Liver (tissue), 8 donors: ENCODE measurements at regions not wholly inside any gene's neighbourhood (a gene's known extent, or its start where the extent isn't known, plus 50 kb on each side); places are given as distances from the start of the nearest gene placed in this dataset.

Experiments
- DNase-seq: peaks from one replicate; pipeline ENCODE4 v3.0.0-alpha.2; 2017; ENCODE audit warnings: low spot score
- H3K27ac ChIP-seq, 2 donors: one replicate each; pipeline ENCODE4 v1.7.0; 2013; ENCODE audit warnings: inconsistent platforms in 2 of 2, low read length in 2 of 2, control low read depth in 1 of 2, low read depth in 1 of 2, mild to moderate bottlenecking in 1 of 2
- H3K27me3 ChIP-seq, 4 donors: one replicate each; pipeline versions ENCODE4 v1.6.1 to v1.7.0; 2013; ENCODE audit warnings: low read length in 3 of 4, inconsistent platforms in 1 of 4, mild to moderate bottlenecking in 1 of 4, moderate library complexity in 1 of 4; ENCODE audit not compliant: control insufficient read depth in 4 of 4, insufficient read depth in 4 of 4
- H3K36me3 ChIP-seq, 4 donors: one replicate each; pipeline versions ENCODE4 v1.6.1 to v1.7.0; 2013; ENCODE audit warnings: low read length in 3 of 4, mild to moderate bottlenecking in 3 of 4, low read depth in 1 of 4, moderate library complexity in 1 of 4; ENCODE audit not compliant: control insufficient read depth in 4 of 4, insufficient read depth in 3 of 4
- H3K4me1 ChIP-seq, 4 donors: one replicate each; pipeline versions ENCODE4 v1.6.1 to v1.7.0; 2013; ENCODE audit warnings: low read length in 3 of 4, mild to moderate bottlenecking in 3 of 4, moderate library complexity in 1 of 4; ENCODE audit not compliant: control insufficient read depth in 4 of 4, insufficient read depth in 4 of 4
- H3K4me3 ChIP-seq, 3 donors: one replicate each; pipeline versions ENCODE4 v1.6.1 to v1.7.0; 2013; ENCODE audit warnings: low read length in 3 of 3, control low read depth in 1 of 3, low read depth in 1 of 3, mild to moderate bottlenecking in 1 of 3
- H3K9ac ChIP-seq, 2 donors: one replicate each; pipeline ENCODE4 v1.7.0; 2013; ENCODE audit warnings: low read length in 2 of 2, mild to moderate bottlenecking in 2 of 2, moderate library complexity in 2 of 2, control low read depth in 1 of 2, low read depth in 1 of 2
- H3K9me3 ChIP-seq, 4 donors: one replicate each; pipeline versions ENCODE4 v1.6.1 to v1.7.0; 2013; ENCODE audit warnings: low read length in 3 of 4; ENCODE audit not compliant: control insufficient read depth in 4 of 4
- EGR1 ChIP-seq, 2 donors: IDR thresholded peaks; 2 replicates each; pipeline ENCODE4 v1.6.1; 2016 to 2018; ENCODE audit warnings: antibody characterized with exemption in 2 of 2, low read depth in 2 of 2
- FOXA1 ChIP-seq: IDR thresholded peaks from 2 replicates; pipeline ENCODE4 v1.6.1; 2016; ENCODE audit warnings: antibody characterized with exemption
- FOXA2 ChIP-seq: IDR thresholded peaks from 2 replicates; pipeline ENCODE4 v1.6.1; 2016; ENCODE audit warnings: antibody characterized with exemption
- GABPA ChIP-seq, 2 donors: IDR thresholded peaks in 1 of 2; conservative IDR thresholded peaks in 1 of 2; 2 replicates each; pipeline ENCODE4 v1.6.1; 2016; ENCODE audit warnings: antibody characterized with exemption in 2 of 2, mild to moderate bottlenecking in 1 of 2, moderate library complexity in 1 of 2
- HNF4A ChIP-seq, 2 donors: conservative IDR thresholded peaks; 2 replicates each; pipeline ENCODE4 v1.6.1; 2016; ENCODE audit warnings: antibody characterized with exemption in 2 of 2, mild to moderate bottlenecking in 2 of 2
- NR2F2 ChIP-seq: IDR thresholded peaks from 2 replicates; pipeline ENCODE4 v1.6.1; 2016; ENCODE audit warnings: antibody characterized with exemption
- RAD21 ChIP-seq, 2 donors: IDR thresholded peaks; 2 replicates each; pipeline ENCODE4 v1.6.1; 2016; ENCODE audit warnings: antibody characterized with exemption in 2 of 2, mild to moderate bottlenecking in 2 of 2
- RXRA ChIP-seq, 2 donors: IDR thresholded peaks; 2 replicates each; pipeline ENCODE4 v1.6.1; 2017 to 2018; ENCODE audit warnings: antibody characterized with exemption in 2 of 2, mild to moderate bottlenecking in 1 of 2
- SP1 ChIP-seq: IDR thresholded peaks from 2 replicates; pipeline ENCODE4 v1.6.1; 2018; ENCODE audit warnings: antibody characterized with exemption, mild to moderate bottlenecking
- YY1 ChIP-seq: IDR thresholded peaks from 2 replicates; pipeline ENCODE4 v1.6.1; 2016; ENCODE audit warnings: antibody characterized with exemption, mild to moderate bottlenecking
- WGBS: extraction: QIAGEN DNeasy Blood & Tissue Kit; methylation state at CpG from one replicate; pipeline ENCODE4 v1.1.7; 2013; 5-methylcytosine and 5-hydroxymethylcytosine counted together
- TF ChIP-seq, protein P1 (sequence below): IDR thresholded peaks from 2 replicates; pipeline ENCODE4 v1.6.1; 2016; ENCODE audit warnings: antibody characterized with exemption, mild to moderate bottlenecking
- TF ChIP-seq, protein P2 (sequence below): IDR thresholded peaks from 2 replicates; pipeline ENCODE4 v1.6.1; 2016; ENCODE audit warnings: antibody characterized with exemption
- TF ChIP-seq, protein P3 (sequence below): IDR thresholded peaks from 2 replicates; pipeline ENCODE4 v1.6.1; 2016; ENCODE audit warnings: antibody characterized with exemption
- TF ChIP-seq, protein P4 (sequence below): fragments of 150-350 bp; IDR thresholded peaks from 2 replicates; pipeline ENCODE4 v1.5.1; 2017; ENCODE audit warnings: improper control_type of control experiment, low read depth, low read length; ENCODE audit not compliant: missing input control
- TF ChIP-seq, protein P5 (sequence below): IDR thresholded peaks from 2 replicates; pipeline ENCODE4 v1.6.1; 2016; ENCODE audit warnings: antibody characterized with exemption
- donor health status: healthy.
- donor health status: healthy.
- donor health status: healthy.
- donor health status: healthy.
- donor health status: healthy.

DNA sequence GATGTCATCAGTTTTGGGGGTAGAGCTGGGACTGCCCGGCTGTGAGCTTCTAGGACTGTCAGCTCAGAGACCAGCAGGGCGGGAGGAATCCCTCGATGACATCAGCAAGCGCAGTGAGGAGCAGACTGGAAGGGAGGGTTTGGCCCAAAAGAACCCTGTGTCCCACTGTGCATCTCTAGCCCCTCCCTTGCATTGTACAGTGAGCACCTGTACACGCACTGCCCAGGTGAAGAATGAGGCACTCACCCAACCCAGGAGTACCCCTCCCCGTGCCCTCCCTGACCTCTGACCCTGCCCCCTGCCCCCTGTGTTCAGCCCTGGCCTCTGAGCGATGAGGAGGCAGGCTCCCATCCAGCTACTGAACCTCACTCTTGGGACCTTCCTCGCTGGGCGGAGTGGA is 92.9 kb downstream of the HMX1 start:
- Histone ChIP-seq H3K4me1 (no peaks in the 10 kb centered on the region), H3K27ac (no peak overlapping the region), H3K27me3 (no peaks in the 10 kb centered on the region), H3K9ac (no peak overlapping the region), H3K4me3 (no peak overlapping the region), H3K9me3 (no peaks in the 10 kb centered on the region), H3K36me3 (no peaks in the 10 kb centered on the region)
- 59% methylated on average over 9 of the region's 9 CpGs for WGBS
- no peak for TF ChIP-seq GABPA (IDR thresholded peaks at IDR 0.05 in 1 of 2, conservative IDR thresholded peaks at IDR 0.05 in 1 of 2)
- no peak for TF ChIP-seq SP1
- TF ChIP-seq EGR1 (IDR thresholded peaks at IDR 0.05; ENCODE audit: low read depth in 2 of 2), result no peak
- TF ChIP-seq YY1, result no peak
- TF ChIP-seq, protein P1, sequence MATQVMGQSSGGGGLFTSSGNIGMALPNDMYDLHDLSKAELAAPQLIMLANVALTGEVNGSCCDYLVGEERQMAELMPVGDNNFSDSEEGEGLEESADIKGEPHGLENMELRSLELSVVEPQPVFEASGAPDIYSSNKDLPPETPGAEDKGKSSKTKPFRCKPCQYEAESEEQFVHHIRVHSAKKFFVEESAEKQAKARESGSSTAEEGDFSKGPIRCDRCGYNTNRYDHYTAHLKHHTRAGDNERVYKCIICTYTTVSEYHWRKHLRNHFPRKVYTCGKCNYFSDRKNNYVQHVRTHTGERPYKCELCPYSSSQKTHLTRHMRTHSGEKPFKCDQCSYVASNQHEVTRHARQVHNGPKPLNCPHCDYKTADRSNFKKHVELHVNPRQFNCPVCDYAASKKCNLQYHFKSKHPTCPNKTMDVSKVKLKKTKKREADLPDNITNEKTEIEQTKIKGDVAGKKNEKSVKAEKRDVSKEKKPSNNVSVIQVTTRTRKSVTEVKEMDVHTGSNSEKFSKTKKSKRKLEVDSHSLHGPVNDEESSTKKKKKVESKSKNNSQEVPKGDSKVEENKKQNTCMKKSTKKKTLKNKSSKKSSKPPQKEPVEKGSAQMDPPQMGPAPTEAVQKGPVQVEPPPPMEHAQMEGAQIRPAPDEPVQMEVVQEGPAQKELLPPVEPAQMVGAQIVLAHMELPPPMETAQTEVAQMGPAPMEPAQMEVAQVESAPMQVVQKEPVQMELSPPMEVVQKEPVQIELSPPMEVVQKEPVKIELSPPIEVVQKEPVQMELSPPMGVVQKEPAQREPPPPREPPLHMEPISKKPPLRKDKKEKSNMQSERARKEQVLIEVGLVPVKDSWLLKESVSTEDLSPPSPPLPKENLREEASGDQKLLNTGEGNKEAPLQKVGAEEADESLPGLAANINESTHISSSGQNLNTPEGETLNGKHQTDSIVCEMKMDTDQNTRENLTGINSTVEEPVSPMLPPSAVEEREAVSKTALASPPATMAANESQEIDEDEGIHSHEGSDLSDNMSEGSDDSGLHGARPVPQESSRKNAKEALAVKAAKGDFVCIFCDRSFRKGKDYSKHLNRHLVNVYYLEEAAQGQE, result no peak
- TF ChIP-seq, protein P2, sequence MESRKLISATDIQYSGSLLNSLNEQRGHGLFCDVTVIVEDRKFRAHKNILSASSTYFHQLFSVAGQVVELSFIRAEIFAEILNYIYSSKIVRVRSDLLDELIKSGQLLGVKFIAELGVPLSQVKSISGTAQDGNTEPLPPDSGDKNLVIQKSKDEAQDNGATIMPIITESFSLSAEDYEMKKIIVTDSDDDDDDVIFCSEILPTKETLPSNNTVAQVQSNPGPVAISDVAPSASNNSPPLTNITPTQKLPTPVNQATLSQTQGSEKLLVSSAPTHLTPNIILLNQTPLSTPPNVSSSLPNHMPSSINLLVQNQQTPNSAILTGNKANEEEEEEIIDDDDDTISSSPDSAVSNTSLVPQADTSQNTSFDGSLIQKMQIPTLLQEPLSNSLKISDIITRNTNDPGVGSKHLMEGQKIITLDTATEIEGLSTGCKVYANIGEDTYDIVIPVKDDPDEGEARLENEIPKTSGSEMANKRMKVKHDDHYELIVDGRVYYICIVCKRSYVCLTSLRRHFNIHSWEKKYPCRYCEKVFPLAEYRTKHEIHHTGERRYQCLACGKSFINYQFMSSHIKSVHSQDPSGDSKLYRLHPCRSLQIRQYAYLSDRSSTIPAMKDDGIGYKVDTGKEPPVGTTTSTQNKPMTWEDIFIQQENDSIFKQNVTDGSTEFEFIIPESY, result no peak
- TF ChIP-seq, protein P3, sequence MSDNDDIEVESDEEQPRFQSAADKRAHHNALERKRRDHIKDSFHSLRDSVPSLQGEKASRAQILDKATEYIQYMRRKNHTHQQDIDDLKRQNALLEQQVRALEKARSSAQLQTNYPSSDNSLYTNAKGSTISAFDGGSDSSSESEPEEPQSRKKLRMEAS, result no peak
- TF ChIP-seq FOXA2, result no peak
- TF ChIP-seq HNF4A (conservative IDR thresholded peaks at IDR 0.05), result no peak
- no peak for TF ChIP-seq FOXA1
- TF ChIP-seq, protein P4, sequence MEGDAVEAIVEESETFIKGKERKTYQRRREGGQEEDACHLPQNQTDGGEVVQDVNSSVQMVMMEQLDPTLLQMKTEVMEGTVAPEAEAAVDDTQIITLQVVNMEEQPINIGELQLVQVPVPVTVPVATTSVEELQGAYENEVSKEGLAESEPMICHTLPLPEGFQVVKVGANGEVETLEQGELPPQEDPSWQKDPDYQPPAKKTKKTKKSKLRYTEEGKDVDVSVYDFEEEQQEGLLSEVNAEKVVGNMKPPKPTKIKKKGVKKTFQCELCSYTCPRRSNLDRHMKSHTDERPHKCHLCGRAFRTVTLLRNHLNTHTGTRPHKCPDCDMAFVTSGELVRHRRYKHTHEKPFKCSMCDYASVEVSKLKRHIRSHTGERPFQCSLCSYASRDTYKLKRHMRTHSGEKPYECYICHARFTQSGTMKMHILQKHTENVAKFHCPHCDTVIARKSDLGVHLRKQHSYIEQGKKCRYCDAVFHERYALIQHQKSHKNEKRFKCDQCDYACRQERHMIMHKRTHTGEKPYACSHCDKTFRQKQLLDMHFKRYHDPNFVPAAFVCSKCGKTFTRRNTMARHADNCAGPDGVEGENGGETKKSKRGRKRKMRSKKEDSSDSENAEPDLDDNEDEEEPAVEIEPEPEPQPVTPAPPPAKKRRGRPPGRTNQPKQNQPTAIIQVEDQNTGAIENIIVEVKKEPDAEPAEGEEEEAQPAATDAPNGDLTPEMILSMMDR, result no peak
- TF ChIP-seq RAD21 (IDR thresholded peaks at IDR 0.05), result no peak
- DNase-seq, result no peak

DNA sequence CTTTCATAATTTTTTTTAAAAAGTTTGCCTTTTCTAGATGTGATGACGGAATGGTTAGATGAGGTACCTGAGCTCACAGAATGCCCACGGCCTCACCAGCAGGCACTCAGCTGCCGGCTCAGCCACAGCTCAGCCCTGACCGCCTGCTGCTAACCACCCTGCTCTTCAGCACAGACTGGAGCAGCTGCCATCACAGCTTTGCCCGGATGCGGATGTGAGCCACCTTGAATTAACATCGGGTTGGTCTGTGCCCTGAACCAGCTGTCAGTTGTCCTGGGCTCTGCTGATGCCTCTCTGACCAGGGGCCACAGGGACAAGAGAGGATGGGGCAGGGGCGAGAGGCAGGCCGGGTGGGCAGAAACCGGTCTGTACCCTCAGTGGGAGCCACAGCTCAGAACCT is 93.3 kb downstream of the HMX1 start:
- H3K9me3 ChIP-seq, result no peaks in the 10 kb centered on the region
- H3K27ac ChIP-seq, result no peak overlapping the region
- no peak for DNase-seq
- TF ChIP-seq NR2F2 (no peak), GABPA (IDR thresholded peaks at IDR 0.05 in 1 of 2, conservative IDR thresholded peaks at IDR 0.05 in 1 of 2) (no peak), SP1 (no peak), FOXA1 (no peak), RXRA (IDR thresholded peaks at IDR 0.05) (no peak), YY1 (no peak), HNF4A (conservative IDR thresholded peaks at IDR 0.05) (no peak)
- TF ChIP-seq, protein P4, result no peak
- TF ChIP-seq, protein P1, result no peak
- TF ChIP-seq, protein P5, sequence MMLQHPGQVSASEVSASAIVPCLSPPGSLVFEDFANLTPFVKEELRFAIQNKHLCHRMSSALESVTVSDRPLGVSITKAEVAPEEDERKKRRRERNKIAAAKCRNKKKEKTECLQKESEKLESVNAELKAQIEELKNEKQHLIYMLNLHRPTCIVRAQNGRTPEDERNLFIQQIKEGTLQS, result no peak
- TF ChIP-seq, protein P2, result no peak

More for the DNA sequence above, 93.3 kb downstream of the HMX1 start:
- H3K4me1 ChIP-seq, result no peaks in the 10 kb centered on the region
- H3K4me3 ChIP-seq, result no peak overlapping the region
- no peaks in the 10 kb centered on the region for H3K27me3 ChIP-seq
- H3K36me3 ChIP-seq, result no peaks in the 10 kb centered on the region
- H3K9ac ChIP-seq, result no peak overlapping the region
- 65% methylated on average over 10 of the region's 10 CpGs for WGBS
